Erythroblast (primary cell): ENCODE measurements at regions not wholly inside any gene's neighbourhood (a gene's known extent, or its start where the extent isn't known, plus 50 kb on each side); places are given as distances from the start of the nearest gene placed in this dataset.
"Not testable (repeated sequence)": the region's sequence is repeated elsewhere in the genome, so short reads cannot be mapped to it uniquely, and the experiment has no call there.

ENCODE experiments used
- DNase-seq, 2 experiments: peaks; one replicate each; lab custom pipeline; 2025; lab: John Stamatoyannopoulos, UW
- GATA1 ChIP-seq: IDR thresholded peaks from 2 replicates; pipeline ENCODE4 v1.6.1; 2011; ENCODE audit warnings: low read depth, mild to moderate bottlenecking, control low read depth, low read length, moderate library complexity
- POLR2A ChIP-seq: IDR thresholded peaks from 2 replicates; pipeline ENCODE4 v1.6.1; 2011; ENCODE audit warnings: mild to moderate bottlenecking, low read length

GRCh38 chr6:68186870-68187269 is 448.2 kb upstream of the ADGRB3 start:
- DNase-seq: no peak
- no peak for TF ChIP-seq GATA1
- no peak for TF ChIP-seq POLR2A

DNA sequence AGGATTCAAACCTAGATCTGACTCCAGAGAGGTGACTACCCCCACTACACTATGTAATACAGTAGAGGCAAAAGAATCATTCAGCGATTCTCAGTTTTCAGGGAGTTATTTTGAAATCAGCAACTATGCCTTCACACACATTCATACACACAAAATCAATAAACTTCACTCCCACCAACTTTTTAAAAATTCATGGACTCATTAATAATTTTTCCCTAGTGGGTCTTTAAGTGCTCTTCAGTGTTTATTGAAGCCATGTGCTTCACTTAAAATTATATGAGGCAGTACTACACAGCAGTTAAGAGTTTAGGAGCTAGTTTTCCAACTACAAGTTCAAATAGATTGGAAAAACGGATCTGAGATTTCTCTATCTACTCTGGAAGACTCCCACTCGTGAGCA is 452.7 kb upstream of the ADGRB3 start:
- TF ChIP-seq GATA1 (no peak), POLR2A (no peak)
- no peak for DNase-seq

DNA sequence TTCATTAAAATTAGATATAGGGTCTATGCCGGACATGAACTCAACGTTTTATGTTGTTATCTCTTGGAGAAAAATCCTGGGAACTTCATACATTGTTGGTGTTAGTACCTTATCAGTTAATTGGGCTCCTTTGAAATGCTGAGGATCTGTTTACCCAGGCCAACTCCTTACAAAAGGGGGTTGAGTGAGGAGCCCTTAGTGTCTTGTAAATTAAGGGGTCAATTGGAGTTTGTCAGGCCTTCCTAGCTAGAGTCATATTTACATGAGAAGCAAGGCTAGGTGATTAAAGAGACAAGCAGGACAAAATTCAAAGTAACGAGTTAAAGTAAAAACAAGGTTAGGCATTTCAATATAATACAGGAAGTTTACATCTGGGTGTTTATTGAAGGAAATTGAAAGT is 454.1 kb upstream of the ADGRB3 start:
- not testable (repeated sequence) for DNase-seq

GRCh38 chr6:68173616-68174015 is 461.5 kb upstream of the ADGRB3 start:
- DNase-seq: no peak

DNA sequence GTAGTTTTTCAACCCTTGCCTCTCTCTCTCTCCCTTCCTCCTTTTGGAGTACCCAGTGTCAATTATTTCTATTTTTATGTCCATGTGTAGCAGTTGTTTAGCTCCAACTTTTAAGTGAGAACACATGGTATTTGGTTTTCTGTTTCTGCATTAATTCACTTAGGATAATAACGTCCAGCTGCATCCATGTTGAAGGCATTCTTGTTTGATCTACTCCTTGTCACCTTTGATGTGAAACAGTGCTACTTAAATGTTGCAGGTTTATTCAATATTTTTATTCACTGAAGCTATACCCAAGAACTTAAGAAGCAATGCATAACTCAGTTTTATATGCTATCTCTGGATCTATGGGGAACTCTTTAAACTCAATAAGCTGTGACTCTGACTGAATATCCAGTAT is 465.2 kb upstream of the ADGRB3 start:
- DNase-seq: no peak
- no peak for TF ChIP-seq POLR2A

More at GRCh38 chr6:68173616-68174015, 461.5 kb upstream of the ADGRB3 start:
- no peak for TF ChIP-seq GATA1
- TF ChIP-seq POLR2A: no peak

DNA sequence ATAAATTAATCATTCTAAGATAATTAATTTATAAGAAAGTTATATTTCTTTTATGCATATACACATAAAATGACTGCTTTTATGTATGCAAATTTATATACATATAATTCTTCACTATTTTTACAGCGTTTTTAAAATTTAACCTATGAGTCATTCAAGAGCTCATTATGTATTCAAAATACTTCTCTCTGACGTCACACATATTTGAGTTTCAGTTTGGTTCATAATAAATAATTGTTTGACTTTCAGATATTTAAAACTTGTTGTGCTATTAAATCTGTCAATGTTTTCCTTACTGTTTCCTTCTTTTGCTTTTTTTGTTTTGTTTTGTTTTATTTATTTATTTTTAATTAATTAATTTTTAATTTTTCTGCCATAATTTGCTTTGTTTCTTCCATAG is 467.5 kb upstream of the ADGRB3 start:
- TF ChIP-seq POLR2A: no peak
- TF ChIP-seq GATA1: no peak
- DNase-seq: no peak

DNA sequence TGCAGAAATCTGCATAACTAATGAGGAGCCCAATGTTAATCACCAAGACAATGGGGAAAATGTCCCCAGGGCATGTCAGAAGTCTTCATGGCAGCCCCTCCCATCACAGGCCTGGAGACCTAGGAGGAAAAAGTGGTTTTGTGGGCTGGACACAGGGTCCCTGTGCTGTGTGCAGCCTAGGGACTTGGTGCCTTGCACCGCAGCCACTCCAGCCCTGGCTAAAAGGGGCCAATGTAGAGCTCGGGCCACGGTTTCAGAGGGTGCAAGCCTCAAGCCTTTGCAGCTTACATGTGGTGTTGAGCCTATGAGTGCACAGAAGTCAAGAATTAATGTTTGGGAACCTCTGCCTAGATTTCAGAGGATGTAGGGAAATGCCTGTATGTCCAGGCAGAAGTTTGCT is 474.3 kb upstream of the ADGRB3 start:
- DNase-seq: not testable (repeated sequence)

- no peak for DNase-seq
- TF ChIP-seq POLR2A (no peak), GATA1 (no peak)
Measured at GRCh38 chr6:68160348-68160747, 474.7 kb upstream of the ADGRB3 start.

DNA sequence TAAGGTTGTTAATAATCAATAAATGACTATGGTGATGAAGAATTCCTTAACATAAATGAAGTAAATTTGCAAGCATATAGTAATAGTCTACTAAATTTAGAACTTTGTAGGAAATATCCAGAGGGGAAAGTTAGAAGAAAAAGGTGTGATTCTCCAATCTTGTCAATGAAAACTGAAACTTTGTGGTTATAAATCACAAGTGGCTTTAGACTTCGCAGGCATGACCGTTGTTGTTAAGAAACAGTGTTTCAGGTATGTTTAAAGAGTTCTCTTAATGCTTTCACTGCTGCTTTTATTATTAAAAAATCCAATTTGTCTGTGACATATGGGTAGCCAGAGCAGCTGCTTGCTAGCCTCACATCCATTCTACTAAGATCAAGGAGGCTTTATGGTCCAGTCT is 475.6 kb upstream of the ADGRB3 start:
- TF ChIP-seq POLR2A: no peak
- no peak for TF ChIP-seq GATA1
- no peak for DNase-seq

- DNase-seq: no peak
- TF ChIP-seq GATA1: no peak
Measured at GRCh38 chr6:68158256-68158655, 476.8 kb upstream of the ADGRB3 start.

- TF ChIP-seq GATA1 (no peak), POLR2A (no peak)
- DNase-seq: no peak
Measured at GRCh38 chr6:68144667-68145066, 490.4 kb upstream of the ADGRB3 start.

- TF ChIP-seq GATA1: no peak
- TF ChIP-seq POLR2A: no peak
- no peak for DNase-seq
Measured at GRCh38 chr6:68141190-68141589, 493.9 kb upstream of the ADGRB3 start.

GRCh38 chr6:68139130-68139529 is 496.0 kb upstream of the ADGRB3 start:
- TF ChIP-seq GATA1 (no peak), POLR2A (no peak)
- no peak for DNase-seq

DNA sequence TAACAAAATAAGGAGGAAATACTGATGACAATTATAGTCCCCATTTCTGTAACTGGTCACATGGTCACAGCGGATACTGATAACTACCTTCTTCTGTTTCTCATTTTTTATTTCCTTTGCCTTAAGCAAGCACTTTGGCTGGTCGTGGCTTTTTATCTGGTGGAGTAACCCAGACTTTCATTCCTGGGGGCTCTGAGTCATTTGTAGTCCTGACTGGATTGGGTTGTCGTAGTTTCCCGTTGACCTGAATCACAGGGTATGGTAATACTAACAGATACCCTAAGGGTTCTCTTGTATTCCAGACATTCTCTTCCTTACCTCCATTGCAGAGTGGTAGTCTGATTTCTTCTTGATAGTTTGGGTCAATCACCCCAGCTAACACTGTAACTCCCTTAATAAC is 500.3 kb upstream of the ADGRB3 start:
- DNase-seq: no peak
- TF ChIP-seq GATA1 (no peak), POLR2A (no peak)

- no peak for DNase-seq
- TF ChIP-seq GATA1: no peak
- TF ChIP-seq POLR2A: no peak
Measured at GRCh38 chr6:68128211-68128610, 506.9 kb upstream of the ADGRB3 start.

DNA sequence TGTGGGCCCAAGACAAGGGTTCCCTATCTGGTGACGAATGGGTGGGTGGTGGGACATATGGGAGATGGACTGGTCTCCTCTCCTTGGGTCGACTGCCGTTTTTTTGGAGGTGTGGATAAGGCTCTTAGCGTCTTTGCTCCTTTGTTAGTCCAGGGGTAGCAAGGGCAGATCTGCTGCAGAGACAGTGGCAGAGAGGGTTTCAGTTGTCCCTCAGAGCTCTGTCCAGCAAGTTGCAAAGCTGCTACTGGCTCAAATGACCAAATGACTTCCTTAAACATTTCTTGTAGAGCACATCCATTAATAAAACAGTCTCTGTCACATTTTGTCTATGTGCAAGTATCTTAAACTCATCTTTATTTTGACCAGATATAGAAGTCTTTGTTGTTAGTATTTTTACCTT is 508.0 kb upstream of the ADGRB3 start:
- no peak for DNase-seq
- TF ChIP-seq GATA1 (no peak), POLR2A (no peak)
